GM21737 (cell line): ENCODE measurements at regions not wholly inside any gene's neighbourhood (a gene's known extent, or its start where the extent isn't known, plus 50 kb on each side); places are given as distances from the start of the nearest gene placed in this dataset.

Source experiments
- ATAC-seq: cut with Tn5 transposase; IDR thresholded peaks from one replicate; pipeline ENCODE4 v1.9.1; 2021; ENCODE audit warnings: mild to moderate bottlenecking, moderate library complexity; ENCODE audit not compliant: unreplicated experiment

DNA sequence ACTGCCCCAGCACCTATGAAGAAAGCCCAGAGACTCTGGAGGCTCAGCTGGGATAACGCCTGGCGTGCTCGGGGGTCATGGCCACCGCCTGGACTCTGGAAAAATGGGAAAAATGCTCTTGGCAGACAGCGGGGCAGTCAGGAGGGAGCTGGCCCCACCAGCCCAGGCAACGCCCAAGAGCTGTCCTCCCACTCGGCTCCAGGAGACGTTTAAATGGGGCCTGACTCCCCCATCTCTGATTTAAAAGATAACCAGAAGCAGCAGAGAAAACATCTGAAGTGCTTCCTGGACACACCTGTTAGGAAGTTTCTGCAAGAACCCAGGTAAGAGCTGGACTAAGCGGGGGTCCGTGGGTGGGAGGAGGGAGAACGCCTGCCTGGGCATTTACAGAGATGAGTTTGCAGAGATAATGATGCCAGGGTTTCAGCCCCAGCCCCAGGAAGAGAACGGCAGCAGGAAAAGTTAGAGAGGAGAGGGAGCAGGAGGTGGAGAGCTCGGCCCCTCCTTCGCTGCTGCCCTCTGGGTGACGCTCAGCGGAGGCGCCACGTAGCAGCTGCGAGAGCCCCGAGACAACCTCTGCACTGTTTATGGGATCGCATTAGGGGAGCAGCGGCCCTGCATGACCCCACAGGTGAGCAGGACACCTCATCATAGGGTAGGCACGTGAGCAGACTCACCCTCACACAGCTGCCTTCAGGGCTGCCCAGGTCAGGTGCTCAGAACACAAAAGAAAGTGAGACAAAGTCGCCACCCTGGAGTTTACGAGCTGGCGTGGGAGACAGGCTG, 83.5 kb upstream of the INSIG1 start:
- no peak for ATAC-seq

DNA sequence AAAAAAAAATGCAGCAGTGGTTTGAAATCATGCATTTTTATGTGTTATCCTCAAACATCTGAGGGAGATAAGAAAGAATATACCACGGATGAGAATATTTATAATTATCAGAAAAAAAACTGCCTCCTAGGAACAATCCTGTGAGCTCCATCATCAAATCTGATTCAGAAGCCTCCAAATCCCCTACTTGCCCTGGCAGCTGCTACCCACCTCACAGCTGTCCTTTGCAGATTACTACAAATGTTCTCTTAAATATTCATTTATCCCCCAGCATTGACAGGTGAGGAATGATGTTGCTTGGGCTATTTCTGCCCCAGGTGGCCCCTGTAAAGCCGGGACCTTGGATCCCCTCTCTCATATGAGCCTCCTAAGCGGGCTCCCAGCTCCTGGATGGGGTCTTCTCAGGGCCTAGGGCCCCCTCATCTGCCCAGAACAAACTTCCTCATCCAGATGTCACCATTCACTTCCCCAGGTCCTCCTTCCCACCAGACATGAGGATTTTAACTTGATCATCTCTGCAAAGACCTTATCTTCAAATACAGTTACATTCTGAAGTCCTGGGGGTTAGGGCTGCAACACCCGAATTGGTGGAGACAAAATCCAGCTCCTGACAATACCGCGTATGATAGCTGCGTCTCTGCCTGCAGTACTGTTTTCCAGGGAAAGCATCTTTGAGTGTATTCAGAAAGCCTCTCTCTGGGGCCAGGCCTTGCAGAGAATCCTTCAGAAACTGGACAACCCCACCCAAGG, 81.9 kb upstream of the INSIG1 start:
- ATAC-seq, result no peak

DNA sequence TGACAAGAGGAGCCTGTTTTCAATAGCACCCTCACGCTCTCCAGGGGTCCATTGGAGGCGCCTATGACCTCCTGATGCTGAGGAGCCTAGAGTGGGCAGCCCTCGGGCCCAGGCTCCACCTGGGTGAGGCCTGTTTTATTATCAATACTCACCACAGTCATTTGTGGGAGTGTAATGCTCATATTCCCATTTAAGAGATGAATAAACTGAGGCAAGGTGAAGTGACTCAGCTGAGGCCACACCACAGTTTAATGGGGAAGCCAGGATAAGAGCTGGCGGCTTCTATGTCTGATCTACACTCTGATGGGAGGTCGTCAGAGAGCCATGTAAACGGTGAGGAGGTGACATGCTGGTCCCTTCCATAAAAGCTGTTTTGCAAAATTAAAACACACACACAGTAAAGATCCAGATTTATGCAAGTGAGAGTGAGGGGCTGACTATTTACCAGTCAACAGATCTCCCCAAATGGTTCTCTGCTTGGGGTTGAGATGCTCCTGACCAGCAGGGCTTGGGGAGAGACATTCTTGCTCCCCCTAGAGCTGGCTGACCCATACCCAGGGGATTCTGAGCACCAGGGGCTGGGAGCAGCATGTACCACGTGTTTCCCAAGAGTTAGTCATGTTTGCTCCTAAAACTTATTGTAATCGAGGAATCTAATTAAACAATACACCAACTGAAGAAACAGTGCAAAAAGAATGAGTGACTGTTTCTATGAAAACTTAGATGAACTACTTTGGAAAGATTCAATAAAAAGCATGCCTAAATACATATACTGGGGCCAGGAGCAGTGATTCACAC, 81.0 kb upstream of the INSIG1 start:
- no peak for ATAC-seq

DNA sequence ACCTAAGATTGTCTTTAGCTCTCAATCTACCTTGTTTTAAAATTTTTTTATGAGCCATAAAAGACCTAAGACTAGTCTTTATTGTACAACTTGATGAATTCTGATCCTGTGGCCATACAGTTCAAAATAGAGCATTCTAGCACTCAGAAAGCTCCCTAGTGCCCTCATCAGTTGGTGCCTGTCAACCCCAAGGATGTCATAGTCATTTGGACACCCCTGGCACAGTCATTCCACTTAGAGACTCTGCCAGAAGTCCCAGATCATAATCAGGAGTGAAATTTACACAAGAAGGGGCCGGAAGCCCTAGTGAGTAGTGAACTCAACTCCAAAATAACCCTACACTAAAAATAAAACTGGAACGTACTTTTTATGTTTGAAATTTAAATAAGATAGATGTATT, 80.0 kb upstream of the INSIG1 start:
- ATAC-seq, result no peak

DNA sequence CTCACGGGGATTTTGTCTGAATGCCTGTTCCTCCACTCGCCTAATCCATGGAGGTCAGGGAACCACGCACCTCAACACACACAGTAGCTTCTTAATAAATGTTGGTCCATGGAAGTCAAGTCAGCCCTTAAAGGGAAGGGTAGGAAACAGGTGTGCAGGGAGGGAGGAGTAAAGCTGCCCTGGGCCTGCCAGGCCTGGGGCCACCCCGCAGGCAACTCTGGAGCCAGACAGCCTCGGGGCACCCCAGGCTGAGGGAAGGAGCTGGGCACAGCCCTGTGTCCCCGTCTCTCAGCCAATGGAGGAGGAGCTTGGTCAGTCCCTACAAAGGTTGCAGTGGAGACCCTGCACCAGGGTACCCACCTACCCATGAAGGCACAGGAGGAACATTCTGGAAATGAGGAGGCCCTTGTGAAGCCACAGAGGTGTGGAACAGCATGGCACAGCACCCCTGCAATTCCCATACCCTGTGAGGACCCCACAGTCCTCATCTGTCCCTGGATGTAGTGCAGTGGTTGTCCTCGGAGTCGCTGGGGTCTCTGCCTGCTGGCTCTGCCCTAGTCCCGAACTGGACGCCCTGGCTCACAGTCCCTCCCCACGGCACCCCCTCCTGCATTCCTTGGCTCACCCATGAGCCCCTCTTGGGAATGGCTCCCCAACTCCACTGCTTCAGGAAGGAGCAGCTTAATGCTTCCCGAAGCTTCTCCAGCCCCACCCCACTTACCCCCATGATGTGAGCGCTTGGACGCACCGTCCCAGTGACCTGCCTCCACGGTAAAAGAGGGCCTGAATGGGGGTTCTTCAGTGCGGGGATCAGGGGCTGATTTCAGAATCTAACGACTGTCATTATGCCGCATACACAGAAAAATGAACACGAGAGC, 79.2 kb upstream of the INSIG1 start:
- no peak for ATAC-seq

DNA sequence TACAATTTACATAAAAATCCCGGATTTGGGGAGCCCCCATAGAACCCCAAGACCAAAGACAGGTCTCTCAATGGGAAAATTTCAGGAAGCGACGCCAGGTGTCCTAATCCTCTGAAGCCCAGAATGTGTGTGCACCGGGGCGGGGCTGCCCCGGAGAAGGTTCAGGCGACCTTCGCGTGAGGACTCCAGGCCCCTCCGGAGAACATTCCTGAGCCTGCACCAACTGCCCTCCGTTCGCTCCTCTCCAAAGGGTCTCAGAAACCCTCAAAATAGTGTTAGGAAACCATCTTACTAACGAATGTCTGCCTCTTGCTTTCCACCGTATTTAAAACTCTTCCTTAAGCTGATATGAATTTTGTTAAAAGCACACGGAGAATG, 78.5 kb upstream of the INSIG1 start:
- no peak for ATAC-seq

DNA sequence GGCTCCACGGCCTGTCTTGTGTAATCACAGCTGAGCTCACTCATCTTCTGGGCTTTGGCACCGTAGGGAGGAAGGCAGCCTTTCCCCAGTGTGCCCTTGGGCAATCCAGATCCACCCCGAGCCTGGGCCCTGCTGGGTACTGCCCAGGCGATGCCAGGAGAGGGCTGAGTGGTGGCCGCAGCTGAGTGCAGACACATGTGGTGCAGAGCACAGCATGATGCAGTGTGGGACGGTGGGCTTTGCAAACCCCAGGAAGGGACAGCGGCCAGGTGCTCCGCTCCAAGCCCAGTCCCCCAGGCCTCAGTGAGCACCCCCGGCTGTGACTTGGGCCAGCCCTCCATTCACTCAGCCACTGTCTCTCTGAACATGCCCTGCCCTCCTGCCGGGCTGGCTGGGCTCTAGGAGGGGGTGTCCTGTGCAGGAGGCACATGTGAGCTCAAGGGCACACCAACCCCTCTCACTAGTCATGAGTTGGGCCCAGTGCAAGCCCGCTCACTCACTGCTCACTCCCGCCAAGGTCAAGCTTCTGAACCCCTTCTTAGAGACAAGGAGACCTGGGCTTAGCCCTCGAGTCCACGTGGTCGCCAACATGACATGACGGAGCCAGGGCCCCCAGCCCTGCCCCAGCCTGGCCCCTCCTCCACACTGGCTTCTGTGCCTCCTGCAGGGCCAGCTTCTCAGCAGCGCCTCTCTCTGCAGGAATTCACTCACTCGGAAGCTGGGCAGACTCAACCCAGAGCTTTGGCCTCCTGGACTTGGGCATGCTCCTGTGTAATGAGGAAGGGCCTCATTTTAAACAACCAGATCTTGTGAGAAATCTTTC, 77.5 kb upstream of the INSIG1 start:
- ATAC-seq, result no peak

DNA sequence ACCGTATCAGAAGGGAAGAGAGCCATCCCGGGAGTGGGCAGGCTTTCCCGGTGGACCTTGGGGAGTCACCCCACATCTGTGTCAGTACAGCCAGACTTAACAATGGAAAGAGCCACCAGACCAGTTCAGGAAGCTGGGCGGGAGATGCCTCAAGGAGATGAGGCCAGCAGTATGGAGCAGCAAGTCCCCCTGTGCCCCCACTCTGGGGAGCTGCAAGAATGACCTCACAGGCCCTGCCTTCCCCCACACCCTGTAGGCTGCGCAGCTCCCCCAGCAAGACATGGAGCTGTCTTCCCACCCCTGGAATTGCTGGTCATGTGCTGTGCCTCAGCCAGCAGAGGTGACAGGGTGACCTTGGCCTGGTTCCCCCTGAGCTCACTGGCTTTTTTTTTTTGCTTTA, 76.8 kb upstream of the INSIG1 start:
- no peak for ATAC-seq

DNA sequence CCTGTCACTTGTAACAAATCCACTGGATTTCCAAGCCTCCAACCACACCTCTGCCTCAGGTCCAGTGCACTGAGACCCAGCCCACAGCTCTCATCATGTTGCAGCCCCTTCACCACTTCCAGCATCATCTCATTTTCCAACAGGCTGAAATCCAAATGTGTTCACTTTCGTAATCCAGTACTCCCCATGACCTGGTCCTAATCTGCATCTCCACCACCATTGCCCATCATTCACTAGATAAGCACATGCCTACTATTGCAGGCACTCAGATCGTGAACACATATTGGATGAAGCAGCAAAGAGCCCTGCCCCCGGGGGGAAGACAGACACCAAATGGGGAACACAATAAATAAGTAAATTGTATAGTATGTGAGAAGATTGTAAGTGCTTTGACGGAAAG, 76.1 kb upstream of the INSIG1 start:
- no peak for ATAC-seq

DNA sequence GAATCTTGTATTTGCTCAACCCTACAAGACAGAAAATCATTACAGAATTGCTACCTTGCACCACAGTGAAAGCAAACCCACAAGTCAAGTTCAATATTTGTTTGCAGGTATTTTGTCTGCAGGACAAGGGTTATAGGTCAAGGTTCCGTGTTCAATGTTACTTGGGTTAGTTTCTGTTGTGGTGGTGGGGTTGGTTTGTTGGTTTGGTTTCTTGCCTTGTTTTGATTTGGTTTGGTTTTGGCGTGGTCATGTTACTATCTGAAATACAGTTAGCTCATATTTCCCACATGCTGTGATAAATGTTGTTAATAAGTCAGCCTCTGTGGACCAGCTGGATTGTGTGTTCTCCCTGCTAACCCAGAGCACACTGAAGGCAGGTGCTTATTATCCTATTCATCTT, 75.6 kb upstream of the INSIG1 start:
- ATAC-seq, result no peak

DNA sequence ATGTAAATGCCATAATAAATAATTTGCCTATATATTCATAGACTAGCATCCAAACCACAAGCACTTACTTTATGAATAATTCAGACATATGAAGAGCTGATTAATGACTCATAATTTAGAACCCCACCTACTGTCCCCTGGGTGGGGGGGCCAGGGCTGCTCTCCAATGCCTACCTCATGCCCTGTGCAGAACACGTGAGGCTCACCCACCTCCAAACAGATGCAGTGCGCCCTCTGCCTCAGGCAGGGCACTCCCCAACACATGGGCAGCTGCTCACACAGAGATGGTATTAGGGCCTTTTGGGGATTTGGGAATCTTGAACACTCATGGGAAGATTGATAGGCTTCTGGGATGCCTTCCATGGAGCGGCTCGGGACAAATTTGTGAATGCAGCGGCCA, 75.1 kb upstream of the INSIG1 start:
- ATAC-seq, result no peak

DNA sequence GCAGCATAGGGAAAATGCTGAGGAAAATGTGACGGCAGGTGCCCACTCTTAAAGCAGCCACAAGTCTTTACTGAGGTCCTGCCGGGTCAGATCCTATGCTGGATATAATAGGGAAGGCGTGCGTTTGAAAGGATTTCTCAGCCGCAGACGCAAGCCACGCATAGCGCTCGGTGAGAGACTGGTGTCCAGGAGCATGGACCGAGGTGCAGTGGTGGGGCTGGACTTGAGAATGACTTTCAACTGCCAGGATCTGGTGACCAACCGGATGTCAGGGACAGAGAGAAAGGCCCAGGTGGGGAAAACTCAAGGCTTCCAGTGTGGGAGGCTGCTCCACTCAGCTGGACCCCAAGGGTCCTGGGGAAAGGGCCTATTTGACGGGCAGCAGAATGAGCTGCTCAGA, 74.7 kb upstream of the INSIG1 start:
- no peak for ATAC-seq

DNA sequence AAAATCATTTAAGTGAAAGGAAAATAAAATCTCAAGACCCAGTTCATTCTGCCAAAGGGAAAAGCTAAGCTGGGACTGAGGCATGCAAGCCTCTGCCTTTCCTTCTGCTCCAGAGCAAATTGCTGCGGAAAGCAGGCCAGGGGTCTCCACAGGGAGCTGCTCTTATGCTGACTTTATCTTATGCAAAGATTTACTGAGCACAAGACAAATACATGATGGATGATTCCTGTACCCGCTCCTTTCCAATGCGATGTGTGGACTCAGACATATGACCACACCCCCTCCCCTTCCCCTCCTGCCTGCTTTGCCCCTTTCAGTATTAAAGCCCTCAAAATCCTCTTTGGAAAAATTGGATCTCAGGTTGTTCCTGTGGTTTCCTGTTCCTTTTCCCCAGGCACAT, 74.2 kb upstream of the INSIG1 start:
- no peak for ATAC-seq

DNA sequence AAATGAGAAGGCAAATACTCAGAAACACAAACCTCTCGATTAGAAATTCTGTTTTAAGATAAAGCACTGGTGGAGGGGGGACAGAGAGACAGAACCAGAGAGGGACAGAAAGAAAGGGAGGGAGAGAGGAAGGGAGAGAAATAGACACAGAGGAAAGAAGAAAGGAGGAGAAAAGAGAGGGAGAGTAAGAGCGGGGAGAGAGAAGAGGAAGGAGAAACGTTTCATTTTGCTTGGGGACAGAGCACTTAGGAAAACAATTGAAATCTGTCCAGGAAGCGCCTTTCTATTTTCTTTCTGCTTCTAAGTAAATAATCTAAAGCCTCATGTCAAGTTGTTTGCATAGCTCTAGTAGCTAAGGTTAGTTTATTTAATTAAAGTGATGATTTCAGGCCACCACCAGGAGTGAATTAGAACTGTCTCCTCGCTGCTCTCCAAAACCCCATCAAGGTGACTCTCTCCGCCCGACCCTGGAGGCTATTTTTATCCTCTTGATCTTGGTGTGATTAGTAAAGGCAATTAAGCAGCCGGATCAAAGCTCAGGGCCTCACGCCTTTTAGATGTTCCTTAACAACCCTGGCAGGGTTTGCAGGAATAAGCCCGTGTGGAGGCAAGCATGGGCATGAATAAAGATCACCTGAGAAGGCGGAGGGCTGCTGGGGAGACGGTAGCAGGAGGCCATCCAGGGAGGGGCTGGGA, 73.4 kb upstream of the INSIG1 start:
- ATAC-seq, result no peak

DNA sequence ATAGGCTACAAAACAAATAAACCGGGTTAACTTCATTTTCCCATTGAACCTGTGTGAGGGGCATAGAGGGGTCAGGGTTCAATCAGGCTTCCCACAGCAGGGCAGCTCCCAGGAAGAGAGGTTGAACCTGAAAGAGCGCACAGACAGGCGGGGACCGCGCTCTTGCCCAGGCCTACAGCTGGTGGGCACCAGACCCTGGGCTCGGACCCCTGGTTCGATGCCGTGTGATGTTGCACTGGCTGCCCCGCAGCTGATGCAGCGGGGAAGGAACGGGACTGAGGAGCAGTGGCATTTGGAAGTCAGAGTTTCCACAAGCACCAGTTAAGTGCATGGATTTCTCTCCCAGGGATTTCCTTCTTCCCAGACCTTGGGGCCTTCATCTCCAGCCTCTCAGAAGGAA, 72.6 kb upstream of the INSIG1 start:
- ATAC-seq, result no peak

DNA sequence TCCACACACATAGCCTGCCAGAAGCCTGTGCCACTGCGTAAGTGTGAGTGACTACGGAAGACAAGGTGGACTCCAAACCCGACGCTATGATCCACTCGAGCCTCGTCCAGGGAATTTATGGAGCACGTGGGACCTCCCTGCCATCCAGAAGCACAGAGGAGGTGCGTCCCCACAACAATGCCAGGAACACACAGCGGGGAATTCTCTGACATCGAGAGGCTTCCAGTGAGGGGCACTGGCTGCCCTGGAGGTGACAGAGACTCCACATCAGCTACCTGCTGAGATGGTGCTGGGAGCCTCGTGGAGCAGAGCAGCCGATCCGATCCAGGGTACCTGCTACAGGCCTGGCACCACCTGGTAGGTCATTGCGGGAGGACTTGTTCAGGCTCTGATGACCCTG, 72.2 kb upstream of the INSIG1 start:
- no peak for ATAC-seq

DNA sequence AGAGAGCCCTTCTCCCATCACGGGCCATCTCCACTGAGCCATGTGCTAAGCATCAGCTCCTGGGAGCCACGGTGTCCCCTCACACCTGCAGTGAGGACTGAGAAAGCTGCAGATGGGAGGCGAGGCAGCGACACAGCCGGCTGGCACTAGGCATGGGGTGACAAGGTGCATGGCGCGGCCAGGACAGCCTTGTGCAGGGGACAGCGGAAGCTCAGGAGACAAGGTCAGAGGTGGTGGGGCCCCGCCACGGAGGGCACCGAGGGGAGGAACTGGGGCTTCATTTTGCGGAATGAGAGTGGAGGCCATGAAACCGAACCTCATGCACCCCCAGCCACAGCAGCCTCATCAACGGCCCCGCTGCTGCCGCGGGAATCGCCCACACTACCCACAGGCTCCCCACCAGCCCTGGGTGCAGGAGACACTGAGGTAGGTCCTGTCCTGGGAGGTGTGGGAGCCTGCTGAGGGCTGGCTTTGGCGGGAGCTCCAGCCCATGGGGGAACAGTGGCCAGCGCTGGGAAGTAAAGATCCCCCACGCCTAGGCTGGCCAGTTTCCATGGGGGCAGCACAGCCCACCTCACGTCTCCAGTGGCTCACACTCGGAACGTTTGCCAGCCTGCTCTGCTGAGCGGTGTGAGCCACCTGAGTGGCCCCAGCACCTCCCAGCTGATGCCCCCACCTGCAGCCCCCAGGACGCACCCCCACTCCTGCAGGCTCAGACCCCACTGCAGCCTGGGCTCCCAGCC, 71.2 kb upstream of the INSIG1 start:
- ATAC-seq, result no peak

DNA sequence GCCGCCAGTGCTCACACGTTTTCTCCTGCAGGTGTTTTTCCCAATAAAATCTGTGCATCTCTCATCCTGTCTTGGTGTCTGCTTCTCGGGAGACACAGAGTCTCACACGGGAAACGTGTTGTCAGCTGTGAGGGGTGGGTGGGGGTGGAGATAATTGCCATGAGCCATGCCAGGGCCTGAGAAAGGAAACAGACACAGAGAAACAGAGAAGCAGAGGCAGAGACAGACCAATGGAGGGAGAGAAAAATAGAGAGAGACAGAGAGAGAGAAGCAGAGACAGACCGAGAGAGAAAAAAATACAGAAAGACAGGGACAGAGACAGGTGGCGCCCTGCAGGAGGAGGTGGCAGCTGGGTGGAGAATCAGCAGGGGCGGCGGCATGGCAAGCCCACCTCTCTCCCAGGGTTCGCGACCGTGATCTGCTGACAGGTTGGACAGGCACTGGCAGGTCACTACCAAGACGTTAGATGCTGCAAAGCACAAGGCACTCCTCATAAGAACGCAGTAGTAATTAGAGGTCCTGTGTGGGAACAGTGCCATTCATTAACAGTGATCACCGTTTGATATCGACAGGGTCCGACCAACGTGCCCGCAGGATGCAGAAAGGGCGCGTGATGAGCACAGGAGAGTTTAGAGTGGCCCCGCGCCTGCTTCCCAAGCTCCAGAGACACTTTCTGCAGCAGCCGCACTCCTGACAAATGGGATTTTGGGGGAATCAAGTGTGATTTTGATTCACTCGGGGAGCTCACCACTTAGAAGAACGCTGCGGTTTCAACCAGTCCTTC, 70.5 kb upstream of the INSIG1 start:
- no peak for ATAC-seq
